Activated CD4-positive, alpha-beta T cell treated with anti-CD3 and anti-CD28 coated beads, Interleukin-2, Interleukin-4, amounts not matched to agents 100 ng/mL and 50 ng/mL, durations not matched to agents 16 hours and 8 hours (primary cell): ENCODE measurements at regions not wholly inside any gene's neighbourhood (a gene's known extent, or its start where the extent isn't known, plus 50 kb on each side); places are given as distances from the start of the nearest gene placed in this dataset.
"Not testable (repeated sequence)": the region's sequence is repeated elsewhere in the genome, so short reads cannot be mapped to it uniquely, and the experiment has no call there.

Experiments
- DNase-seq: peaks from one replicate; pipeline ENCODE4 v3.0.0-alpha.2; 2020; ENCODE audit warnings: low spot score

GRCh38 chr5:7299731-7300130 lies 96.2 kb upstream of the ADCY2 start:
- DNase-seq: not testable (repeated sequence)

- DNase-seq: not testable (repeated sequence)
These were observed 90.8 kb upstream of the ADCY2 start for GRCh38 chr5:7305000-7305674.

GRCh38 chr5:7306556-7306955 lies 89.4 kb upstream of the ADCY2 start:
- DNase-seq: not testable (repeated sequence)

- DNase-seq: not testable (repeated sequence)
These were observed 88.2 kb upstream of the ADCY2 start for GRCh38 chr5:7307709-7308108.

- not testable (repeated sequence) for DNase-seq
These were observed 86.2 kb upstream of the ADCY2 start for GRCh38 chr5:7309715-7310114.

- not testable (repeated sequence) for DNase-seq
These were observed 85.3 kb upstream of the ADCY2 start for GRCh38 chr5:7310656-7311055.

- no peak for DNase-seq
These were observed 80.8 kb upstream of the ADCY2 start for GRCh38 chr5:7315118-7315517.

- no peak for DNase-seq
These were observed 78.2 kb upstream of the ADCY2 start for GRCh38 chr5:7317751-7318150.

- DNase-seq: no peak
These were observed 75.1 kb upstream of the ADCY2 start for GRCh38 chr5:7320701-7321301.

- DNase-seq: no peak
These were observed 74.2 kb upstream of the ADCY2 start for GRCh38 chr5:7321724-7322123.

- no peak for DNase-seq
These were observed 71.0 kb upstream of the ADCY2 start for GRCh38 chr5:7324919-7325318.

- DNase-seq: no peak
These were observed 69.7 kb upstream of the ADCY2 start for GRCh38 chr5:7325975-7326913.

GRCh38 chr5:7329141-7329540 lies 66.8 kb upstream of the ADCY2 start:
- DNase-seq: no peak

- no peak for DNase-seq
These were observed 66.2 kb upstream of the ADCY2 start for GRCh38 chr5:7329712-7330111.

GRCh38 chr5:7330256-7330655 lies 65.7 kb upstream of the ADCY2 start:
- no peak for DNase-seq

- DNase-seq: no peak
These were observed 64.8 kb upstream of the ADCY2 start for GRCh38 chr5:7331131-7331530.
